CD14-positive monocyte (primary cell): ENCODE measurements at regions not wholly inside any gene's neighbourhood (a gene's known extent, or its start where the extent isn't known, plus 50 kb on each side); places are given as distances from the start of the nearest gene placed in this dataset.

Experiments used
- DNase-seq, 3 donors: peaks; one replicate each; pipeline ENCODE4 v3.0.0-alpha.2; 2011 to 2022
- H2AFZ ChIP-seq: 2 replicates; pipeline ENCODE4 v1.6.0; 2012; ENCODE audit warnings: mild to moderate bottlenecking, low read depth, low read length, inconsistent platforms; ENCODE audit not compliant: insufficient read depth, poor library complexity, severe bottlenecking
- H3K27ac ChIP-seq, 2 donors: 1 replicate in 1 of 2; 2 replicates in 1 of 2; pipeline ENCODE4 v1.5.1; 2012 to 2013; ENCODE audit warnings: low read length in 2 of 2, control low read depth in 1 of 2, inconsistent platforms in 1 of 2, low read depth in 1 of 2, mild to moderate bottlenecking in 1 of 2
- H3K27me3 ChIP-seq, 2 donors: one replicate each; pipeline versions ENCODE4 v1.6.0 to v1.6.1; 2011 to 2013; ENCODE audit warnings: low read length in 2 of 2; ENCODE audit not compliant: control insufficient read depth in 2 of 2, insufficient read depth in 2 of 2
- H3K36me3 ChIP-seq, 2 donors: replicated peaks in 1 of 2; 1 replicate in 1 of 2; 2 replicates in 1 of 2; pipeline versions ENCODE4 v1.5.1 to v1.6.1; 2012 to 2013; ENCODE audit warnings: low read length in 2 of 2, control low read depth in 1 of 2, inconsistent platforms in 1 of 2, mild to moderate bottlenecking in 1 of 2; ENCODE audit not compliant: insufficient read depth in 2 of 2, control insufficient read depth in 1 of 2
- H3K4me1 ChIP-seq, 2 donors: 1 replicate in 1 of 2; 2 replicates in 1 of 2; pipeline versions ENCODE4 v1.5.1 to v1.6.1; 2012 to 2013; ENCODE audit warnings: low read length in 2 of 2, control low read depth in 1 of 2, inconsistent platforms in 1 of 2, mild to moderate bottlenecking in 1 of 2, moderate library complexity in 1 of 2; ENCODE audit not compliant: insufficient read depth in 2 of 2, control insufficient read depth in 1 of 2
- H3K4me2 ChIP-seq: replicated peaks from 2 replicates; pipeline ENCODE3; 2012; ENCODE audit warnings: low read length, moderate library complexity, mild to moderate bottlenecking; ENCODE audit not compliant: poor library complexity, severe bottlenecking; ENCODE audit errors: extremely low read depth
- H3K4me3 ChIP-seq, 3 experiments: fragments of 200-600 bp in 1 of 3; sonication (generic) in 1 of 3; replicated peaks in 1 of 3; 1 replicate in 2 of 3; 2 replicates in 1 of 3; pipeline ENCODE4 v1.5.1; 2011 to 2013; ENCODE audit warnings: low read length in 3 of 3, mild to moderate bottlenecking in 3 of 3, control low read depth in 2 of 3, low read depth in 2 of 3, inconsistent platforms in 1 of 3, moderate library complexity in 1 of 3
- H3K79me2 ChIP-seq: 2 replicates; pipeline ENCODE4 v1.6.0; 2012; ENCODE audit warnings: mild to moderate bottlenecking, control low read depth, inconsistent platforms, low read length, moderate library complexity; ENCODE audit not compliant: insufficient read depth
- H3K9ac ChIP-seq: 2 replicates; pipeline ENCODE4 v1.6.0; 2017; ENCODE audit warnings: low read length, mild to moderate bottlenecking; ENCODE audit not compliant: insufficient read depth, poor library complexity, severe bottlenecking
- H3K9me3 ChIP-seq, 2 donors: replicated peaks in 1 of 2; 1 replicate in 1 of 2; 2 replicates in 1 of 2; pipeline versions ENCODE4 v1.5.1 to v1.6.1; 2012 to 2013; ENCODE audit warnings: low read length in 2 of 2, control low read depth in 1 of 2; ENCODE audit not compliant: control insufficient read depth in 1 of 2, insufficient read depth in 1 of 2
- H4K20me1 ChIP-seq: 2 replicates; pipeline ENCODE4 v1.6.0; 2012; ENCODE audit warnings: mild to moderate bottlenecking, low read length, control low read depth, moderate library complexity; ENCODE audit not compliant: insufficient read depth
- H3K27ac Mint-ChIP-seq, 7 donors: one replicate each; pipeline ENCODE4 v1.8.0; 2020; ENCODE audit warnings: mild to moderate bottlenecking in 7 of 7, mixed read lengths in 7 of 7, moderate library complexity in 6 of 7, inconsistent platforms in 2 of 7
- H3K27me3 Mint-ChIP-seq, 3 donors: one replicate each; pipeline ENCODE4 v1.8.0; 2021 to 2022; ENCODE audit warnings: low read depth in 3 of 3, mild to moderate bottlenecking in 3 of 3, mixed read lengths in 3 of 3, moderate library complexity in 3 of 3, inconsistent platforms in 1 of 3
- H3K36me3 Mint-ChIP-seq, 2 donors: one replicate each; pipeline ENCODE4 v1.8.0; 2020; ENCODE audit warnings: mixed read lengths in 2 of 2, inconsistent platforms in 1 of 2, mild to moderate bottlenecking in 1 of 2
- H3K4me1 Mint-ChIP-seq: one replicate; pipeline ENCODE4 v1.8.0; 2020; ENCODE audit warnings: mild to moderate bottlenecking, mixed read lengths
- H3K4me3 Mint-ChIP-seq, 2 donors: one replicate each; pipeline ENCODE4 v1.8.0; 2020; ENCODE audit warnings: mild to moderate bottlenecking in 2 of 2, mixed read lengths in 2 of 2, moderate library complexity in 1 of 2
- H3K9me3 Mint-ChIP-seq, 7 donors: one replicate each; pipeline ENCODE4 v1.8.0; 2020 to 2022; ENCODE audit warnings: mixed read lengths in 7 of 7, mild to moderate bottlenecking in 6 of 7, moderate library complexity in 6 of 7, inconsistent platforms in 2 of 7
- CTCF ChIP-seq: fragments of 200-600 bp; IDR thresholded peaks from one replicate; pipeline ENCODE4 v1.8.0; 2022; ENCODE audit warnings: antibody characterized with exemption, mild to moderate bottlenecking
- WGBS: methylation state at CpG from one replicate; pipeline ENCODE4 v1.1.5; 2013; ENCODE audit warnings: missing lambda C conversion rate; ENCODE audit not compliant: insufficient coverage; 5-methylcytosine and 5-hydroxymethylcytosine counted together
- intact Hi-C, 2 donors: fragments of 100-400 bp; cut with micrococcal nuclease; formaldehyde crosslinking; loops; one replicate each; pipeline versions ENCODE4 v1.15.0 to v1.15.1; 2023

- intact Hi-C loops = no loop called here
- Mint-ChIP-seq H3K36me3 (no peaks in the 10 kb centered on the region), H3K9me3 (peaks cover 0 to 3% (median 1%) of the 10 kb centered on the region in 7 donors), H3K27me3 (no peaks in the 10 kb centered on the region), H3K4me1 (no peaks in the 10 kb centered on the region), H3K4me3 (no peak overlapping the region), H3K27ac (no peak overlapping the region)
- no peak for TF ChIP-seq CTCF
- Histone ChIP-seq H3K4me1 (no peaks in the 10 kb centered on the region), H2AFZ (no peak overlapping the region), H3K4me2 (no peak overlapping the region), H3K79me2 (no peaks in the 10 kb centered on the region), H3K36me3 (no peaks in the 10 kb centered on the region), H3K9me3 (peaks cover 0 to 8% of the 10 kb centered on the region in 2 donors), H3K27me3 (no peaks in the 10 kb centered on the region), H3K4me3 (no peak overlapping the region), H4K20me1 (no peaks in the 10 kb centered on the region), H3K9ac (no peak overlapping the region), H3K27ac (no peak overlapping the region)
- DNase-seq = no peak
- WGBS = no CpG with 5 or more reads among the region's 5 CpGs
Measured at GRCh38 chr4:126762663-126763247, 870.0 kb upstream of the INTU start.

GRCh38 chr4:126766241-126766640 lies 866.5 kb upstream of the INTU start:
- H3K27ac Mint-ChIP-seq = no peak overlapping the region
- peaks cover 3 to 12% (median 8%) of the 10 kb centered on the region in 7 donors for H3K9me3 Mint-ChIP-seq
- no peaks in the 10 kb centered on the region for H3K4me1 ChIP-seq
- no peaks in the 10 kb centered on the region for H3K27me3 ChIP-seq
- no peaks in the 10 kb centered on the region for H3K79me2 ChIP-seq
- intact Hi-C loops = no loop called here
- 71% methylated on average over 1 of the region's 2 CpGs for WGBS
- no peak overlapping the region for H2AFZ ChIP-seq
- H4K20me1 ChIP-seq = no peaks in the 10 kb centered on the region
- H3K27ac ChIP-seq = no peak overlapping the region
- H3K4me1 Mint-ChIP-seq = no peaks in the 10 kb centered on the region
- TF ChIP-seq CTCF = no peak
- no peak overlapping the region for H3K9ac ChIP-seq
- peaks cover 0 to 8% of the 10 kb centered on the region in 2 donors for H3K9me3 ChIP-seq
- H3K27me3 Mint-ChIP-seq = no peaks in the 10 kb centered on the region
- H3K36me3 ChIP-seq = no peaks in the 10 kb centered on the region
- H3K36me3 Mint-ChIP-seq = no peaks in the 10 kb centered on the region
- DNase-seq = no peak
- no peak overlapping the region for H3K4me2 ChIP-seq
- no peak overlapping the region for H3K4me3 Mint-ChIP-seq
- H3K4me3 ChIP-seq = no peak overlapping the region
